Erythroblast (primary cell): ENCODE measurements at regions not wholly inside any gene's neighbourhood (a gene's known extent, or its start where the extent isn't known, plus 50 kb on each side); places are given as distances from the start of the nearest gene placed in this dataset.

Experiments
- GATA1 ChIP-seq: IDR thresholded peaks from 2 replicates; pipeline ENCODE4 v1.6.1; 2011; ENCODE audit warnings: low read depth, mild to moderate bottlenecking, control low read depth, low read length, moderate library complexity
- POLR2A ChIP-seq: IDR thresholded peaks from 2 replicates; pipeline ENCODE4 v1.6.1; 2011; ENCODE audit warnings: mild to moderate bottlenecking, low read length

- TF ChIP-seq POLR2A (no peak), GATA1 (no peak)
These were observed 419.3 kb upstream of the FAT3 start for GRCh38 chr11:91805293-91805692.
